HG02623 (cell line): ENCODE measurements at regions not wholly inside any gene's neighbourhood (a gene's known extent, or its start where the extent isn't known, plus 50 kb on each side); places are given as distances from the start of the nearest gene placed in this dataset.

Experiments
- ATAC-seq: cut with Tn5 transposase; IDR thresholded peaks from one replicate; pipeline ENCODE4 v1.9.1; 2021; ENCODE audit warnings: moderate library complexity; ENCODE audit not compliant: unreplicated experiment

DNA sequence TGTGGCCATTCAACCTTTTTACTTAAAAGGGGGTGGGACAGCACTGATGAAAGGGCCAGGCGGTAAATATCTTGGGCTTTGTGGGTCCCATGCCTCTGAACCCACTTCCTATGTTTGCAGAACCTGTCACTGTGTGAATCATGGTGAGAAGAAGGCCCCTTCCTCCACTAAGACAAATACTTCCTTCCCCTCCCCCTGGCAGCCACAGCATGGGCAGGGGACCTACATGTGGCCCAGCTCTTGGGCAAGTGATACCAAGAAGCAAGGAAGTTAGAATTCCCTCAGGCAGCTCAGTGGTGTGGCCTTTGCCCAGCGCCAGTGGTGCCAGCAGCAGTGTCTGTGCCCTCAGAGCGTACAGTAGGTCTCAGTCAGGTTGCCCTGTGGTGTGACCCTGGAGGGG, 168.6 kb downstream of the TRIM33 start:
- no peak for ATAC-seq

- ATAC-seq = no peak
Observed at GRCh38 chr1:114341856-114342255, 169.1 kb downstream of the TRIM33 start.

- ATAC-seq = no peak
Observed at GRCh38 chr1:114341299-114341698, 169.7 kb downstream of the TRIM33 start.

DNA sequence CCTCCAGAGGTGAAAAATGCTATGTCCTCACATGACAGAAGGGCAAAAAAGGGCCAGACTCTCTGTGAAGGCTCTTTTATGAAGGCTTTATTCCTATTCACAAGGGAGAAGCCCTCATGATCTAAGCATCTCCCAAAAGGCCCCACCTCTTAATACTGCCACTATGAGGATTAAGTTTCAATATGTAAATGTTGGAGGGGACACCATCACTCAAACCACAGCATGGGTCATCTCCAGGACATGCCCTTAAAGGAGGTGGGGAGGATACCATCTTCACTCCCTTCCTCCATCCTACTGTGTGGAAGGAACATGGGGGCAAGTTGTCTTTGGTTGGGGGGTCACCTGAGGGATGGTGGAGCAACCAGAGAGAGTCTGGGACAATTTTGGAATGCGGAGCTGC, 170.1 kb downstream of the TRIM33 start:
- no peak for ATAC-seq

GRCh38 chr1:114339379-114339778, 171.6 kb downstream of the TRIM33 start:
- ATAC-seq = no peak

GRCh38 chr1:114338191-114338890, 172.7 kb downstream of the TRIM33 start:
- ATAC-seq = no peak

- ATAC-seq = no peak
Observed at GRCh38 chr1:114337417-114337816, 173.6 kb downstream of the TRIM33 start.

DNA sequence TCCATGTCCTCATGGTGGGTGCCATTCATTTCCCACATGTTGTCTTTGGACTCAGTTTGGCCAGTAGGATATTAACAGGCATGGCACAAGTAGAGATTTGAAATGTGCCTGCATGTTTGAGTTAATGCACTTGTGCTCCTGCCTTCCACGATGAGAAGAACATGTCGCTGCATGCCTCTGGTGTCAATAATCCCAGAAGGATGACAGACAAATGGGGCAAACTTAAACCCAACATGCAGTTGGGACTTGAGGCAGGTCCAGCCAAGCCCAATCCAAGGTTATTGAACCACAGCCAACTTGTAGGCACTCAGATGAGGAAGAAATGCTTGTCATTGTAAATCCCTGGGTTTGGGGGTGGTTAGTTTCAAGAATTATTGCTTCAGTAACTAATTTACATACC, 174.6 kb downstream of the TRIM33 start:
- ATAC-seq = no peak

GRCh38 chr1:114335273-114335672, 175.7 kb downstream of the TRIM33 start:
- ATAC-seq = no peak

- ATAC-seq = no peak
Observed at GRCh38 chr1:114334297-114334696, 176.7 kb downstream of the TRIM33 start.

DNA sequence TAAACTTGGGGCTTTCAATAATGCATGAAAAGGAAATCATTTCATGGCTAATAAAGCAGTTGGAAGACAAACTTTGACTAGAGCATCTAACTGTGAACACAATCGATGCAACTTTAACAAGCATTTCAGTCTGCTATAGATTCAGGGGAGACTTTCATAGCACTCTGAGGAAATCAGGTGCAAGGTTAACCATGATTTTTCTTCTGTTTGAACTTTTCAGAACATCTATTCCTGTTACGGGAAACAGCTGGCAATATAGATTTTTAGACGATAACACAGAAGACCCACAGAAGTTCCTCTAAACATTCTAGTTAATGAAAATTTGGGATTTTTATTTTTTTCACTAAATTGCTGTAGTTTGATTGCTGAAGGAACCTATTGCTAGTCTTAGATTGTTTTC, 177.3 kb downstream of the TRIM33 start:
- ATAC-seq = no peak

- ATAC-seq = peak; percentile 61
Observed at GRCh38 chr1:114331936-114332335, 178.3 kb upstream of the SYT6 start.

- ATAC-seq = no peak
Observed at GRCh38 chr1:114330451-114330983, 176.8 kb upstream of the SYT6 start.

DNA sequence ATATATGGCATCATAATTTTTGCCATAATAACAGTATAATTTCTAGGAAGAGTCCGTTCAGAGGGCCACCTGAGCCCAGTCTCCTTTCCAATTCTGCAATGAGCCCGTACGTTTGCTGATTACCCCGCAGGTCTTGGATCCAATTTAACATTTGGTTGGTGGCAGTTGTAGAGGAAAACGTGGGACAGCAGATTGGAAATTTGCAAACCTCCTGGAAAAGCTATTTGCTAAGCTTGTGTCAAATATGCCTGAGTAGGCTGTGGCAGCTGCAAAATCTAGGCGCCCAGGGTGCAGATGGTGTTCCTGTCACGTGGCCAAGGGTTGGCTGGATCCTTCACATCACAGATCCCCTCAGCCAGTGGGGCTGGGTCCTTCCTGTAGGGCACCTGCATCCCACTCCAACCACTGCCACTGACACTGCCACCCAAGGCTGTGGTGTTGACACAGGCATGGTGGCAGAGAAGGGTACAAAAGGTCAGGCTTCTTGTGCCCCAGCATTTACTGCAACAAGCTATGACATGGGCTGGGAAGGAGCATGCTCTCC, 174.8 kb upstream of the SYT6 start:
- no peak for ATAC-seq

DNA sequence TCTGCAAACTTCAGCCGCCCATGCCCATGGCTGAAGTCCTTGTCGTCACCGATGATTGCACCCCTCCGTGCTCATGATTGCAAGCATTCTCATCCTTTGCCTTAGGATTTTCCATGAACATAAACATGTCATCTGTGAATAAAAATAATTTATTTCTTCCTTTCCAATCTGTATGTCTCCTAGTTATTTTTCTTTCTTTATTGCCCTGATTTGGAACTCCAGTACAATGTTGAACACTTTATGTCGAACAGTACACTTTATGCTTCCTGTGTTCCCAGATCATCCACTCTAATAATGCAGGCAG, 170.9 kb upstream of the SYT6 start:
- ATAC-seq = no peak

DNA sequence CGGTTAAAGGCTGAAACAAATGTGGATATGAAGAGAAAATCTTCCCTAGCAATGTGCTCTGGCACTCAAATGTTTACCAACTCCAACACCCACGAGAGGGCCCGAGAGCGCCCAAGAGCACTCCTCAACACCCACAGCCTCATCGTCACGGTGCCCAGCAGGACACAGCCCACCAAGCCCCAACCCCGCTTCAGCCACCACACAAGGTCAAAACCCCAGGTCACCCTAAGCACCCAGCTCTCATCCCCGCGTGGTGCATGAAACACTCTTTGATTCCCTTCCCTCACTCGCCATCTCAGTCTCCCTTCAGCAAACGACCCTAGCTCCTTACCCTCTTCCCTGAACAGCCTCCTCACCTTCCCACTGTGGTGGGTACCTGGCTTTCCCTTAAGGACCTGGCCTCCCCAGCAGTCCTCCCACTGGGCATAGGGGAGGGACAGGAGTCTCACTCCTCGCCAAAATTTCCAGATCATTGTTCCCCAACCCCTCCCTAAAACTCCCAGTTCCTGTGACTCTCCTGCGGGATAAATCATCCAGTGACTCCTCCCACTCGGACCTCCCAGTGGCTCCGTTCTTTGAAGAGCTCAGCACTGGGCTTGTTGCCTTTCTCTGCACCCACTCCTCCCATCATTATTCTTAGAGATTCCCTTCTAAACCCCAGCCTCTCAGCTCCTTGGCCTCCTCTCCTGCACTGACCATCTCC, 170.4 kb upstream of the SYT6 start:
- no peak for ATAC-seq

DNA sequence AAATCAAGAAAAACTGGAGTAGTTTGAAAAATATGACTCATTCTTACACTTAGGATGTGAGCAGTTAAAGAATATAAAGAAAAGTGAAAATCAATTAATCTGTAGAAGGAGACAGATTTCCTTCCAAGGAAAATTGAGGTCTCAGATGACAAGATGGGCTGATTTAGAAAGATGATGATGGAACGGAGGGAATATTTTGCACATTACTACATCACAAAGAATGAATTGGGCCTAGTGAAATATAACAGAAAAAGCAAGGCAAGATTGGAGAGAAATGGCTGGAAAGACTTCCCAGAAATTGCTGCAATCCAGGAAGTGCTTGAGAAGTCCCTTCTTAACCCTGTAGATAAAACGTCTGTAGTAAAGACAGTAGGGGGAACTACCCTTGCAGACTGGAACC, 169.1 kb upstream of the SYT6 start:
- ATAC-seq = no peak

DNA sequence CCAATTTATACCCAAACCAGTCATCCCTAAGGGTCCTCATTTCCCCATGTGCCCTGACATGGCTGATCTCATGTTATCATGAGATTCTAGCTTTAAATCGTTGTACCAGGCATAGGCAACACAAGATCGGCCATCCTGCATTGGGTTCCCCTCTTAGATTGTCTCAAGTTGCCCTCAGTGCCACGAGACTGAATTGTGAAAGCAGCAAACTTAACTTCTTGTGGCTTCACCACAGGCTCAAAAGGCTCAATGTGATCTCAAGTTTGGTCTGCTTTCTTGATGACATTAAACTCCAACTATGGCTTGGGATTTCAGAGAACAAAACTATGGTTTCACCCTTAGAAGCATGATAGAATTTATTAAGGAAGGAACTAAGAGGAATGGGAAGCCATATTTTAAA, 168.5 kb upstream of the SYT6 start:
- no peak for ATAC-seq

- ATAC-seq = no peak
Observed at GRCh38 chr1:114320586-114320985, 166.9 kb upstream of the SYT6 start.

- no peak for ATAC-seq
Observed at GRCh38 chr1:114319418-114319817, 165.7 kb upstream of the SYT6 start.

DNA sequence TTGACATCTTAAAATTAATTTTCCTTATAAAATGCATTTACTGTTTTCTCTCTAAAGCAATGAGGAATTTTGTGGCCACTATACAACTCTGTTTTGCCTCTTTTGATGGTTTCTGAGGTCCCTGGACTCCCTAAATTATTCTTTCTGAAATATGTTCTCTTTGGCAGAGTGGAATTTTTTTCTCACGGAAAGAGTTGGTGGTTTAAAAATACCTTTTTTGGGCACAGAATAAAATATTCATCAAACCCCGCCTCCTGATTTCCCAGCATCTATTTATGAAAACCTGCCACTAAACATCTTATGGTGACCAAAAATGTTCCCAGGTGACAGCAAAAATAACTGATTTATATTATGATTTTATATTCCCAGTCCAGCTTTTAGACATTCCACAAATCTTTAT, 165.3 kb upstream of the SYT6 start:
- no peak for ATAC-seq

DNA sequence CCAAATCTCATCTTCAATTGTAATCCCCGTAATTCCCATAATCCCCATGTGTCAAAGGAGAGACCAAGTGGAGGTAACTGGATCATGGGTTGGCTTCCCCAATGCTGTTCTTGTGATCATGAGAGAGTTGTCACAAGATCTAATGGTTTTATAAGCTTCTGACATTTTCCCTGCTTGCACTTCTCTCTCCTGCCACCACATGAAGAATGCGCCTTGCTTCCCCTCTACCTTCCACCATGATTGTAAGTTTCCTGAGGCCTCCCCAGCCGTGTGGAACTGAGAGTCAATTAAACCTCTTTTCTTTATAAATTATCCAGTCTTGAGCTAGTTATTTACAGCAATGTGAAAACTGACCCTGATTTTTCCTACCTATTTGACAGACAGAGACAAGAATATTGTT, 162.5 kb upstream of the SYT6 start:
- no peak for ATAC-seq
